ENCODE measurements at regions not wholly inside any gene's neighbourhood (a gene's known extent, or its start where the extent isn't known, plus 50 kb on each side); places are given as distances from the start of the nearest gene placed in this dataset.

- no peak for TF ChIP-seq RERE (CRISPR knock-in tag; IDR thresholded peaks at IDR 0.05; ENCODE audit: low read depth)
- no peak for TF ChIP-seq REXO4 (CRISPR knock-in tag; IDR thresholded peaks at IDR 0.05; ENCODE audit: borderline replicate concordance)
- TF ChIP-seq CHD4 (IDR thresholded peaks at IDR 0.05; ENCODE audit: borderline replicate concordance, low read length): no peak
Measured at GRCh38 chr7:50217401-50217800, 87.1 kb upstream of the IKZF1 start (continued).

DNA sequence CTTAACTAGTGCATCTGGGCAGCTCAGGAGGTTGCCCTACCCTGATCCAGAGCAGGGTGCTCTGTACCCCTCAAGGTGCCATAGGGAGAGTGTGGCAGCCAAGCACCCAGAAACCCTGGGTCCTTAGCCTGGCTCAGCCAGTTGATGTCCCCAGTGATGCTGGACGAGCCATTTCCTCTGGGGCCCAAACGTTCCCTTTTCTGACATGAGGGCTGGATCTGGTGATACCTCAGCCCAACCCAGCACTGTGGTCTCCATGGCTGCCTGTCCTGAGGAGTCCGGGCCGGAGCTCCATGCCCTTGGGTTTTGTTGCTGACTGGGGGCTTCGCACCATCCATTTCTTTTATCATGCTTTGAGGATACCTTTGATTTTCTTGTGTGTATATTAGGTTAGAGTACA, 87.9 kb upstream of the IKZF1 start:
- ChIA-PET CTCF (ENCODE audit: low intra/inter-chr PET ratio, low total read pairs) (no interaction called here), POLR2A (no interaction called here)
- no peak for FAIRE-seq
- no peak for ATAC-seq
- no peaks in the 10 kb centered on the region for H3K9me3 ChIP-seq (ENCODE audit: low read length)
- no peaks in the 10 kb centered on the region for H3K4me1 ChIP-seq (ENCODE audit: insufficient read depth, low read length)
- no peak overlapping the region for H3K4me2 ChIP-seq (ENCODE audit: low read depth, low read length)
- H3K79me2 ChIP-seq (ENCODE audit: insufficient read depth, low read length): no peaks in the 10 kb centered on the region
- H3K36me3 ChIP-seq (replicated peaks in 1 of 2; ENCODE audit: control insufficient read depth in 1 of 2, insufficient read depth in 2 of 2, low read length in 2 of 2): no peaks in the 10 kb centered on the region
- H3K27ac ChIP-seq (ENCODE audit: extremely low read length, insufficient read depth, low read length): no peak overlapping the region
- H2AFZ ChIP-seq (ENCODE audit: low read length): no peak overlapping the region
- BruUV-seq (replicated peaks): no TSS peak
- in situ Hi-C loops (cut with HindIII; ENCODE audit: extremely low pct_ligation_motif_present, low pct_unique_long_range_greater_than_20kb) (no loop called here), intact Hi-C loops (cut with micrococcal nuclease; ENCODE audit: unreplicated experiment) (no loop called here)
- peaks cover 4 to 24% of the 10 kb centered on the region in 2 experiments; a peak in 3 of 5 replicates for H3K27me3 ChIP-seq (ENCODE audit: control insufficient read depth in 1 of 2, insufficient read depth in 2 of 2, low read length in 2 of 2)
- no peak overlapping the region for H3K4me3 ChIP-seq (replicated peaks in 1 of 3; ENCODE audit: insufficient read depth in 1 of 3, low read depth in 2 of 3, low read length in 3 of 3)
- TF ChIP-seq BRF2 (CRISPR knock-in tag; IDR thresholded peaks at IDR 0.05): no peak
- TF ChIP-seq YEATS4 (CRISPR knock-in tag; IDR thresholded peaks at IDR 0.05; ENCODE audit: borderline replicate concordance): no peak
- no peak for TF ChIP-seq ZNF878 (CRISPR knock-in tag; IDR thresholded peaks at IDR 0.05)
- TF ChIP-seq ZNF180 (CRISPR knock-in tag; IDR thresholded peaks at IDR 0.05; ENCODE audit: borderline replicate concordance, low read depth): no peak
- WGBS (ENCODE audit: low lambda C conversion rate): 0% methylated on average over 3 of the region's 5 CpGs
- H3K9ac ChIP-seq (ENCODE audit: insufficient read depth, low read depth, low read length): no peak overlapping the region
- H4K20me1 ChIP-seq (ENCODE audit: insufficient read depth, low read length): no peaks in the 10 kb centered on the region
- DNase-seq (ENCODE audit: low spot score): no peak
